ENCODE measurements at regions not wholly inside any gene's neighbourhood (a gene's known extent, or its start where the extent isn't known, plus 50 kb on each side); places are given as distances from the start of the nearest gene placed in this dataset.
"Not testable (repeated sequence)": the region's sequence is repeated elsewhere in the genome, so short reads cannot be mapped to it uniquely, and the experiment has no call there.

- no peak for DNase-seq
Measured at GRCh38 chr3:152199102-152199840, 69.5 kb upstream of the MBNL1 start.

GRCh38 chr3:152200476-152201420, 68.0 kb upstream of the MBNL1 start:
- DNase-seq: no peak

DNA sequence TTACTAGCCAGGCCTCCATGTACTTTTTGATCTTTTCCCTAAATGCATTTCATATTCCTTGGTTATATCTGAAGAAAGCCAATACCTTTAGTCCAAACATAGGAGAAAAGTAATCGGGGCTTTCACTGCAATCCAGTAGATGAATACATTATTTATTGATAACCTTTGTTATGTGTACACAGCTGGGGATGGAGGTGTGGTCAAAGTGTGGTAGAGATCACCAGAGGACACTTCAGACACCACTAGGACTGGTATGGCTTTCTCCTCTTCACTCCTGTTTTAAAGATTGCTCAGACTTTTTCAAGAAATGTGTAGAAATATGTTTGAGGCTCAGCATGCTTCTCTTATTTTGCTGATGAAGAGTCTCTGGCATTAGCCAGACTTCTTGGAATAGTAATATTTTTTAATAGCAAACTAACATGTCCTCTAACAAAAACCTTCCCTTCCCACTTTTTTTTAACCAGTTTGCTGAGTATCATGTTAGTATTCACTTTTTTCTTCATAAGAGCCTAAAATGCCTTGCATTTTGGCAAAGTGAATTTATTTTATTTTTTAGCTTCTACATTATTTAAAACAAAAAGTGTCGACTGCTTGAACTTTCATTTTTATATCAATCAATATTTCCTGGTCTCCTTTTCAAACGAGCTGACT, 65.6 kb upstream of the MBNL1 start:
- DNase-seq: no peak

DNA sequence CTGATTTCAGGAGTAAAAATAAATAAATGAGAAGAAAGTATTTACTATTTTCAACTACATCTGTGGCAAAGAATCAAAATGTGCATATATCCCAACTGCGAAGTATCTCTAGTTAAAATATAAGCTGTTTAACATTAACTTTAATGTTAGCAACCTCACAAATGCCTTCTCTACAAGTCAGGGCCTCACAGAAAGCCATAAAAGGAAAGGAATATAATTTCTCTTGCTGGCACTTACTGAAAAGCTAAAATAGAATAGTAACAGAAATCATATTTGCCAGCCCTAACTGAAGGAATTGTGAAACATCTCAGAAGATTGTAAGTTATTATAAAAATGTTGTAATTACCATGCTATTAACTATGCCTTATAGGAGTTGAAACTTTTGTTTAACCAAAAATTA, 65.1 kb upstream of the MBNL1 start:
- no peak for DNase-seq

DNA sequence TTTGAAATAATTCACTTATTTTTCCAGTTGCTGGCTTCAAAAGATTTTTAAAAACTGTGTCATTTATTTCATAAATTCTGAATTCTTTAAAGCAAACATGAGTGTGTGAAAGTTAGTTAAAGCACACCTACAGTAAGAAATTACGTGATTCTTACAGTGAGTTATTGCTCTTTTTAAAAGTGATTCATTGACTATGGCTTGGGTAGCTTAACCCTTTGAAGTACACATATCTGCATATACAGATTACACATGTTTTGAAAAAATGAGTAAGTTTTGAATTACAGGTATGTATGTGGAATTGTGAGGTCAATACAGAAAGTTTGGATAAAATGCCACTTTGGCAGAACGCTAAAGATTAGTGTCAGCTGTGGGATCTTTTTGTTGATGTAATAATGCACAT, 64.5 kb upstream of the MBNL1 start:
- DNase-seq: no peak

DNA sequence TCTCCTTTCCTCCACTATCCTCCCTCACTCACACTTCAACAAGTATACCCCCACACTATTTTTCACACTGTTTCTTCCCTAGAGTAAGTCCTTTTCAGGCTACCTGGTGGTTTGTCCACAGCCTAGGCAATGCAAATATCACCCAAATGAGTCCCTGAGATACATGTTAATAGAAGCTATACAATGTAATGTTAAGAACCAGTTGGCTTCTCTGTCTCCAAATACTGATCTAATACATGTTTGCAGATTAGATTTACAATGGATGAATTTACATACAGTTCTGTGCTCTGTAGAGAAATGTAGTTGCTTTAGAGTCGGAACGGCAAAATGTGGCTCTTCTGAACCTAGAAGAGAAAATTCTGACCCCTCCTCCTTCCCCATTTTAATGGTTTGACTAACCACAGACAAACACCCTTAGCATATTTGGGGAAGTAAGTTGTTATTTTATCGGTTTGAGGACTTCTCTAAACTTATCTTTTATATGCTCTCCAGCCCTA, 63.6 kb upstream of the MBNL1 start:
- DNase-seq: no peak

GRCh38 chr3:152206243-152206760, 62.4 kb upstream of the MBNL1 start:
- DNase-seq: no peak

GRCh38 chr3:152208439-152208838, 60.3 kb upstream of the MBNL1 start:
- no peak for DNase-seq

DNA sequence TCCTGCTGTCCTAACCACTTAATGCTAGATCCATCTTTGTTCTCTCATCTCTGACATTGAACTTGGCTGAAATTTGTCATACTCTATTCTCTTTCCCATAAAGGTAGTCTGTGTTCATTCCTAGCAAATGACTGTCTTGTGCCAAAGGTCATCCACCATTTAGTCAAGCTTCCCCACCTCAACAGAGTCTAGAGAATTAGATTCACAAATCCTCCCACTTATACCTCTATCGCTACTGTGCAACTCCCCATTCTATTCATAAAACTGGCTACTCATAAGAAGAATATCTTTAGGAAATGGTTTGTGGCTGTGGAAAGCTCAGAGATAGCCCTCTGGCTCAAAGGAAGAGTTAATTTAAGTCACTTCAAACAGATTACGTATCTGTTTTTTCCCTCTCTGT, 59.7 kb upstream of the MBNL1 start:
- no peak for DNase-seq

GRCh38 chr3:152209776-152210175, 59.0 kb upstream of the MBNL1 start:
- no peak for DNase-seq

DNA sequence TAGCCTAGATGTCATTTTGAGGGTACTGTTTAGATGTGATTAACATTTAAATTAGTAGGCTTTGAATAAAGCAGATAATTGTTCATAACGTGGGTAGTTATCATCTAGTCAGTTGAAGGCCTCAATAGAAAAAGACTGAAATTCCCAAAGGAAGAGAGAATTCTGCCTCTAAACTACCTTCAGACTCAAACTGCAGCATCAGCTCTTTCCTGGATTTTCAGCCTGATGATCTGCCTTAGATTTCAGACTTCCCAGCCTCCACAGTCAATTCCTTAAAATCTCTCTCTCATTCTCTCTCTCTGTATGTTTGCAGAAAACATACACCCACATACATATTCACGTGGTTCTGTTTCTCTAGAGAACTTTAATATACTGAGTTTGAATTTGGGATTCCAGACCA, 58.0 kb upstream of the MBNL1 start:
- DNase-seq: no peak

DNA sequence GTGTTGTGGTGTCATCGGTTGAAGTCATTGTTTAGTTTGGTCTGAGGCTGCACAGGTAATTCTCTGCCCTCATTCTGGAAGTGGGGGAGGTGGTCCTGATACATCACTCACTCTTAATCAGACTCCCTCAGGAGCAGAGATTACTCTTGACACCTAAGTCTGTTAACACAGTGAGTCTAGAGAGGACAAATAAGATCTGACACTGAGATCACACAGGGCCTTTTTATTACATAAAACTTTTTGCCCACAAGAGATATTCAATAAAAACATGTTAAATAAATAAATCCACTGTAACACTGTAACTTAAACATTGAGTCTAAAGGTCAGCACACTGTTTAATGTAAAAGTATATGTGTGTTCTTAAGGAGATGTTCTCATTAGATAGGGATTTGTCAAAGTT, 57.1 kb upstream of the MBNL1 start:
- DNase-seq: no peak

DNA sequence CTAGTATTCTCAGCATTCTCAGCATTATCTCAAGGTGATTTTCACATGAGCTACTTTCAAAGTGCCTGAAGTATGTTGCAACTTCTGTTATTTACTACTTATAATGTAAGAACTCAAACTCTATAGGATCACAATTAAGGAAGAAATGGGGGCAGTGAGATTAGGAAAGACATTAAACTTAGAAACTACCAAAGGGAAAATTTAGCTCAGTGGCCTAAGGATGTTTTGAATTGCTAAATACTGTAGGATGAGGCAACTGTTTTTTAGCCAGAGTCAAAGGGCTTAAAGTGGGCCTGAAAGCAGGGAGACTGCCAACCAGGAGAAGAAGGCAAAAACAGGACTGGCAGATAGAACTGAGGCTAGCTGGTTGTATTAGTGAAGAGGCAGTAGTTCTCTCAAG, 55.5 kb upstream of the MBNL1 start:
- no peak for DNase-seq

DNA sequence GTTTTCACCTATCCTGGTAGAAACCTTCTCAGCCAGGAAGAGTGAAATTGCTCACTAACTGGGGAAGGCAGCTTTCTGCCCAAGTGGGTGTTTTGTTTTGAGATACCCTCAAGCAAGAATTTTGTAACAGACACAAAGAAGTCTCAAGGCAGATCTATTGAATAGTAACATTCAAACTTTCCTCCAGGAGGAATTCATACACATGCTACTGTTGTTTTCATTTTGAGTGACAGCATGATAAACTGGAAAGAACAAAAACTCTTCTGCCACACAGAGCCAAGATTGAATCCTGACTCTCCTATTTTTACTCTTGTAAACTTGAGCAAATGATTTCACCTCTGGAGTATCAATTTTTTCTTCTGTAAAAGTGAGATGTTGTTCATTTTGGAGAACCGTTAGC, 54.8 kb upstream of the MBNL1 start:
- DNase-seq: no peak

- not testable (repeated sequence) for DNase-seq
Measured at GRCh38 chr3:152216960-152217865, 51.5 kb upstream of the MBNL1 start.

GRCh38 chr3:152218602-152219001, 50.1 kb upstream of the MBNL1 start:
- DNase-seq: no peak

All from amniotic stem cell (primary cell).